ENCODE measurements at regions not wholly inside any gene's neighbourhood (a gene's known extent, or its start where the extent isn't known, plus 50 kb on each side); places are given as distances from the start of the nearest gene placed in this dataset.

DNA sequence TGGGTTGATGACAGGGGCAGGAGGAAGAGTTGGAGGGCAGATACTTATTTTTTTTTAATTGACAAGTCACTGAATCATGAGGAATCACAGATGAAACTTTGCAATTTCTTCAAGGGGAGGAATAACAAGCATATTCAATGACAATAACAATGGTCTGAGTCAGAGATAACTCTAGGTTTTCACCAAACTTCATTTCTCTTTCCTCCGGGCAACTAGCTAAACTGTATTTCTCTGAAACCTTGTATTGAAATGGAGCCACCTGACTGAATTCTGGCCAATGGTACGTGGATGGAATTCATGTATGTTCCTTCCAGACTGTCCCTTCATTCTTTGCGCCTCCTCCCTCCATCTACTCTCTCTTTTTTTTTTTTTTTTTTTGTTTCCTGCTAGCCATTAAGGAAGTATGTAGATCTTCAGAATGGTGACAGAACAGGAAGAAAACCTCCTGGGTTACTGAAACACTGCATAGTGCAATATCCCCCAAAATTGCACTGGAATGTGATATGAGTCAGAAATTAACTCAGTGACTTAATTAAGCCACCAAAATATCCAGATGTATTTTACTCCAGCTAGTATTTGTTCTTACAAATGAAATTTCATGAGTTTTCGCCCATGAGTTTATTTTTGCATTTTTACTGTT, 495.4 kb downstream of the OTOL1 start:
- TF ChIP-seq CTCF (IDR thresholded peaks at IDR 0.05), result no peak
- TF ChIP-seq POLR2A (IDR thresholded peaks at IDR 0.05), result no peak
